ENCODE measurements at regions not wholly inside any gene's neighbourhood (a gene's known extent, or its start where the extent isn't known, plus 50 kb on each side); places are given as distances from the start of the nearest gene placed in this dataset.
A peak's percentile ranks its signal among the peaks of the same experiment; 100 is the strongest.

- no peak for DNase-seq (ENCODE audit: low read depth)
- TF ChIP-seq, protein P1, sequence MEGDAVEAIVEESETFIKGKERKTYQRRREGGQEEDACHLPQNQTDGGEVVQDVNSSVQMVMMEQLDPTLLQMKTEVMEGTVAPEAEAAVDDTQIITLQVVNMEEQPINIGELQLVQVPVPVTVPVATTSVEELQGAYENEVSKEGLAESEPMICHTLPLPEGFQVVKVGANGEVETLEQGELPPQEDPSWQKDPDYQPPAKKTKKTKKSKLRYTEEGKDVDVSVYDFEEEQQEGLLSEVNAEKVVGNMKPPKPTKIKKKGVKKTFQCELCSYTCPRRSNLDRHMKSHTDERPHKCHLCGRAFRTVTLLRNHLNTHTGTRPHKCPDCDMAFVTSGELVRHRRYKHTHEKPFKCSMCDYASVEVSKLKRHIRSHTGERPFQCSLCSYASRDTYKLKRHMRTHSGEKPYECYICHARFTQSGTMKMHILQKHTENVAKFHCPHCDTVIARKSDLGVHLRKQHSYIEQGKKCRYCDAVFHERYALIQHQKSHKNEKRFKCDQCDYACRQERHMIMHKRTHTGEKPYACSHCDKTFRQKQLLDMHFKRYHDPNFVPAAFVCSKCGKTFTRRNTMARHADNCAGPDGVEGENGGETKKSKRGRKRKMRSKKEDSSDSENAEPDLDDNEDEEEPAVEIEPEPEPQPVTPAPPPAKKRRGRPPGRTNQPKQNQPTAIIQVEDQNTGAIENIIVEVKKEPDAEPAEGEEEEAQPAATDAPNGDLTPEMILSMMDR (IDR thresholded peaks at IDR 0.05; ENCODE audit: insufficient read depth, low read length, severe bottlenecking) = no peak
- Histone ChIP-seq H3K27me3 (ENCODE audit: control insufficient read depth, insufficient read depth, low read length) (no peaks in the 10 kb centered on the region), H3K4me3 (ENCODE audit: low read depth, low read length) (no peak overlapping the region), H3K36me3 (ENCODE audit: control insufficient read depth, insufficient read depth, low read length) (no peaks in the 10 kb centered on the region)
- no peak for FAIRE-seq
These were observed 609.2 kb downstream of the KCNT2 start for GRCh38 chr1:195999022-195999421.

- no peak for FAIRE-seq
- TF ChIP-seq, protein P1 (IDR thresholded peaks at IDR 0.05; ENCODE audit: insufficient read depth, low read length, severe bottlenecking) = no peak
- Histone ChIP-seq H3K27me3 (ENCODE audit: control insufficient read depth, insufficient read depth, low read length) (no peaks in the 10 kb centered on the region), H3K4me3 (ENCODE audit: low read depth, low read length) (no peak overlapping the region), H3K36me3 (ENCODE audit: control insufficient read depth, insufficient read depth, low read length) (no peaks in the 10 kb centered on the region)
- DNase-seq (ENCODE audit: low read depth) = peak; percentile 92
These were observed 626.6 kb downstream of the KCNT2 start for GRCh38 chr1:195981448-195982139.

DNA sequence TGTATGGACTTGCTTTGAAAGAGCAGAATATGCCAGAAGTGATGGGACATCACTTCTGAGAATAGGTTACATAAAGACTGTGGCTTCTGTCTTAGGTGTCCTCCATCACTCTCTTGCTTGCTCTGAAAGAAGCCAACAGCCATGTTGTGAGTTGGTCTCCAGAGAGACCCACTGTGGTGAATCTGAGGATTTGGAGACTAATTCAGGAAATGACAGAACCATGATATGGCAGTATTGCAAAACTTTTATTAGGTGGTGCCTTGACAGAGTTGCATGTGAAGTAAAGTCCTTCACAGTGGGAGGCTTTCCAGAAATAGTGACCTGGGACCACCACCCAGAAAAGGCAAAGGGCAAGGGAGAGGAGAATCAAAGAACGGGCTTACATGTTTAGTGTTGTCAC lies 628.6 kb downstream of the KCNT2 start:
- peak; percentile 77 for DNase-seq (ENCODE audit: low read depth)
- no peak for FAIRE-seq
- TF ChIP-seq, protein P1 (IDR thresholded peaks at IDR 0.05; ENCODE audit: insufficient read depth, low read length, severe bottlenecking) = no peak
- Histone ChIP-seq H3K4me3 (ENCODE audit: low read depth, low read length) (no peak overlapping the region), H3K27me3 (ENCODE audit: control insufficient read depth, insufficient read depth, low read length) (no peaks in the 10 kb centered on the region), H3K36me3 (ENCODE audit: control insufficient read depth, insufficient read depth, low read length) (no peaks in the 10 kb centered on the region)

- Histone ChIP-seq H3K27me3 (ENCODE audit: control insufficient read depth, insufficient read depth, low read length) (no peaks in the 10 kb centered on the region), H3K36me3 (ENCODE audit: control insufficient read depth, insufficient read depth, low read length) (no peaks in the 10 kb centered on the region), H3K4me3 (ENCODE audit: low read depth, low read length) (no peak overlapping the region)
- FAIRE-seq (no peak), DNase-seq (ENCODE audit: low read depth) (peak; percentile 38)
- TF ChIP-seq, protein P1 (IDR thresholded peaks at IDR 0.05; ENCODE audit: insufficient read depth, low read length, severe bottlenecking) = no peak
These were observed 634.8 kb downstream of the KCNT2 start for GRCh38 chr1:195973311-195973904.

DNA sequence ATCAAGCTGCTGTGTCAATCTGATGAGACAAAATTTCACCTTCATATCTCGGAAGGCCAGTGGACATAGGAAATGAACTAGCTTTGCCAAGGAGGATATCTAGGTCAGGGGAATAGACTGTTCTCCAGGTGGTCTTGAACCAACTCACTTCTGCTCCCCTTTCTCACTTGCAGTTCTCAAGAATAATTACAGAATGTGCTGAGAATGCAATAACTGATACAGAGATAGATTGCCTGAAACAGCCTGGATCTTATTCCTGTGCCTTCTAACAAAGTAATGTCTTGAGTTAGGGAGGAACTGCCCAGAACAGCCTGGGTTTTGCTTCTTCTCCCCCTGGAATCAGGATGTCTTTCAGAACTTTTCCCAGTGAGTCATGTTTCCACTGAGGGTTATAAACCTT lies 636.7 kb downstream of the KCNT2 start:
- no peaks in the 10 kb centered on the region for H3K36me3 ChIP-seq (ENCODE audit: control insufficient read depth, insufficient read depth, low read length)
- H3K27me3 ChIP-seq (ENCODE audit: control insufficient read depth, insufficient read depth, low read length) = no peaks in the 10 kb centered on the region
- DNase-seq (ENCODE audit: low read depth) = no peak
- no peak overlapping the region for H3K4me3 ChIP-seq (ENCODE audit: low read depth, low read length)
- TF ChIP-seq, protein P1 (IDR thresholded peaks at IDR 0.05; ENCODE audit: insufficient read depth, low read length, severe bottlenecking) = no peak
- FAIRE-seq = peak; percentile 47

Data from bronchial epithelial cell (primary cell).